GM12878 (cell line): ENCODE measurements at regions not wholly inside any gene's neighbourhood (a gene's known extent, or its start where the extent isn't known, plus 50 kb on each side); places are given as distances from the start of the nearest gene placed in this dataset.

Source experiments
- ATAC-seq: fragments of 200-7000 bp; cut with Tn5 transposase; 3 replicates; pipeline ENCODE4 v1.9.1; 2020; ENCODE audit warnings: mild to moderate bottlenecking, moderate library complexity
- BruUV-seq: library from RNA; stranded (reverse); fragments of 400-500 nt; replicated peaks from 2 replicates; lab custom pipeline; 2021; lab: Mats Ljungman, UMichigan
- CTCF ChIA-PET: fragments of 300-600 bp; sonication (Branson Sonifier 250); formaldehyde crosslinking; extraction: SDS; loops from one replicate; lab custom pipeline; 2021; ENCODE audit warnings: inconsistent platforms; lab: Yijun Ruan, JAX
- POLR2A ChIA-PET: fragments of 350-600 bp; formaldehyde crosslinking; extraction: SDS; loops from one replicate; lab custom pipeline; 2021; ENCODE audit warnings: inconsistent platforms; lab: Charles Lee
- RAD21 ChIA-PET: fragments of 300-600 bp; sonication (Branson Sonifier 250); formaldehyde crosslinking; loops from one replicate; lab custom pipeline; 2023; ENCODE audit warnings: antibody characterized with exemption; ENCODE audit not compliant: unreplicated experiment; lab: Charles Lee
- SMC1A ChIA-PET: fragments of 300-600 bp; sonication (Branson Sonifier 250); formaldehyde crosslinking; loops from one replicate; lab custom pipeline; 2023; ENCODE audit not compliant: unreplicated experiment, uncharacterized antibody; lab: Charles Lee
- DNase-seq: peaks from one replicate; pipeline ENCODE4 v3.0.0-alpha.2; 2011; ENCODE audit warnings: low read depth, low spot score
- FAIRE-seq: peaks from 3 replicates; lab custom pipeline; 2011; peaks lifted over from hg19 to GRCh38; lab: Jason Lieb, UNC
- H2AFZ ChIP-seq: 2 replicates; pipeline ENCODE4 v1.6.0; 2011; ENCODE audit warnings: low read depth, low read length, control low read depth; ENCODE audit not compliant: control insufficient read depth
- H3K27ac ChIP-seq: 2 replicates; pipeline ENCODE4 v1.5.1; 2011; ENCODE audit warnings: control low read depth; ENCODE audit not compliant: control insufficient read depth, insufficient read depth
- H3K27me3 ChIP-seq, 2 experiments: replicated peaks in 1 of 2; 2 replicates each; pipeline versions ENCODE4 v1.6.0 to v1.6.1; 2011; ENCODE audit warnings: low read length in 1 of 2; ENCODE audit not compliant: control insufficient read depth in 2 of 2, insufficient read depth in 2 of 2
- H3K36me3 ChIP-seq, 2 experiments: 2 replicates each; pipeline ENCODE4 v1.5.1; 2011; ENCODE audit warnings: low read length in 1 of 2; ENCODE audit not compliant: control insufficient read depth in 2 of 2, insufficient read depth in 2 of 2
- H3K4me1 ChIP-seq: 2 replicates; pipeline ENCODE4 v1.6.1; 2011; ENCODE audit warnings: mild to moderate bottlenecking, low read length, moderate library complexity, mixed read lengths; ENCODE audit not compliant: control insufficient read depth, insufficient read depth
- H3K4me2 ChIP-seq: 2 replicates; pipeline ENCODE4 v1.6.0; 2011; ENCODE audit warnings: control low read depth; ENCODE audit not compliant: control insufficient read depth, insufficient read depth
- H3K4me3 ChIP-seq: fragments of 200-600 bp; sonication (generic); 2 replicates; pipeline ENCODE4 v1.5.1; 2016
- H3K79me2 ChIP-seq: 2 replicates; pipeline ENCODE4 v1.6.0; 2011; ENCODE audit warnings: low read length; ENCODE audit not compliant: control insufficient read depth, insufficient read depth
- H3K9ac ChIP-seq: 2 replicates; pipeline ENCODE4 v1.8.0; 2011; ENCODE audit warnings: low read length, control low read depth, mixed read lengths; ENCODE audit not compliant: control insufficient read depth, insufficient read depth
- H3K9me3 ChIP-seq: replicated peaks from 3 replicates; pipeline ENCODE4 v1.5.1; 2011; ENCODE audit warnings: mild to moderate bottlenecking, low read length; ENCODE audit not compliant: control insufficient read depth, insufficient read depth
- H4K20me1 ChIP-seq: 2 replicates; pipeline ENCODE4 v1.6.0; 2011; ENCODE audit not compliant: control insufficient read depth, insufficient read depth
- MYB ChIP-seq: fragments of 150-350 bp; IDR thresholded peaks from 2 replicates; pipeline ENCODE4 v1.6.1; 2014; ENCODE audit warnings: mild to moderate bottlenecking, low read depth, low read length, borderline replicate concordance
- MYC ChIP-seq: IDR thresholded peaks from 2 replicates; pipeline ENCODE4 v1.6.1; 2011; ENCODE audit warnings: mild to moderate bottlenecking, low read length, moderate library complexity, inconsistent platforms; ENCODE audit not compliant: insufficient read depth, insufficient replicate concordance, insufficient read length, severe bottlenecking
- NFYB ChIP-seq: IDR thresholded peaks from 2 replicates; pipeline ENCODE4 v1.6.1; 2011; ENCODE audit warnings: low read depth, mild to moderate bottlenecking, low read length, improper control_type of control experiment, moderate library complexity; ENCODE audit not compliant: insufficient read depth
- RCOR1 ChIP-seq: conservative IDR thresholded peaks from 2 replicates; pipeline ENCODE4 v1.6.1; 2012; ENCODE audit warnings: low read depth, low read length, improper control_type of control experiment
- SPI1 ChIP-seq: IDR thresholded peaks from 2 replicates; pipeline ENCODE4 v1.6.1; 2011; ENCODE audit warnings: low read depth, mild to moderate bottlenecking, low read length, moderate library complexity, borderline replicate concordance; ENCODE audit not compliant: insufficient read depth
- SUPT20H ChIP-seq: IDR thresholded peaks from 2 replicates; pipeline ENCODE4 v1.6.1; 2011; ENCODE audit warnings: low read depth, mild to moderate bottlenecking, low read length, moderate library complexity, borderline replicate concordance; ENCODE audit not compliant: control insufficient read depth
- ZZZ3 ChIP-seq: IDR thresholded peaks from 2 replicates; pipeline ENCODE4 v1.6.1; 2011; ENCODE audit warnings: low read depth; ENCODE audit not compliant: control insufficient read depth, insufficient read length
- WGBS: methylation state at CpG from one replicate; pipeline ENCODE4 v1.1.6; 2016; ENCODE audit warnings: low lambda C conversion rate; ENCODE audit not compliant: insufficient replicate concordance, insufficient coverage; ENCODE audit errors: missing lambda C conversion rate; 5-methylcytosine and 5-hydroxymethylcytosine counted together
- in situ Hi-C: fragments of 300-500 bp; cut with MboI; formaldehyde crosslinking; loops from 9 replicates; pipeline ENCODE4 v1.14.3; 2018; ENCODE audit warnings: mixed read lengths
- intact Hi-C: fragments of 100-400 bp; cut with micrococcal nuclease; formaldehyde crosslinking; loops from one replicate; pipeline ENCODE4 v1.14.2; 2022; ENCODE audit not compliant: unreplicated experiment
- TF ChIP-seq, protein P1 (sequence below): fragments of 450-650 bp; IDR thresholded peaks from 2 replicates; pipeline ENCODE4 v1.6.1; 2014; ENCODE audit warnings: mild to moderate bottlenecking

DNA sequence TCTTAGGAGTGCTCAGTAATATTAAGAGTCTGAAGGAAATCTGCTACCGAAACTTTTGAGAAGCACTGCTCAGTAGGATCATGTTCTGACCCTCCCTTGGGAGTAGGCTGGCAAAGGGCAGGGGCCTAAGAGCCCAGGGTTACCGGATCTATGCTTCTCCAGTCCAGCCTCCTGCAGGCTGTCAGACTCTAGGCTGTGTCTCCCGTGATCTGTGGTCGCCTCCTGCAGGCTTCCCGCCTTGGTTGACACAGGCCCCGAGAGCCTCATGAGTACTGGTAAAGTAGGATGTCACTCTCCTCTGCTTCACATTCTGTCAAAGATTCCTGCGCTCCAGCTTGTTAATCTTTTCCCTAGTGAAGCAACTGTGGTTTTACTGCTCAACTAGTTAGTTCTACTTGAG, 647.8 kb upstream of the RAB6C start:
- no peaks in the 10 kb centered on the region for H4K20me1 ChIP-seq
- H3K4me1 ChIP-seq = no peaks in the 10 kb centered on the region
- no peak for ATAC-seq
- TF ChIP-seq NFYB (no peak), SUPT20H (no peak), MYC (no peak), ZZZ3 (no peak), RCOR1 (no peak), MYB (no peak), SPI1 (no peak)
- TF ChIP-seq, protein P1, sequence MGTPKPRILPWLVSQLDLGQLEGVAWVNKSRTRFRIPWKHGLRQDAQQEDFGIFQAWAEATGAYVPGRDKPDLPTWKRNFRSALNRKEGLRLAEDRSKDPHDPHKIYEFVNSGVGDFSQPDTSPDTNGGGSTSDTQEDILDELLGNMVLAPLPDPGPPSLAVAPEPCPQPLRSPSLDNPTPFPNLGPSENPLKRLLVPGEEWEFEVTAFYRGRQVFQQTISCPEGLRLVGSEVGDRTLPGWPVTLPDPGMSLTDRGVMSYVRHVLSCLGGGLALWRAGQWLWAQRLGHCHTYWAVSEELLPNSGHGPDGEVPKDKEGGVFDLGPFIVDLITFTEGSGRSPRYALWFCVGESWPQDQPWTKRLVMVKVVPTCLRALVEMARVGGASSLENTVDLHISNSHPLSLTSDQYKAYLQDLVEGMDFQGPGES = no peak
- TF ChIP-seq, all 136 proteins: peak for 0
- ChIA-PET RAD21 (no interaction called here), SMC1A (interaction anchor here (0.6 kb wide), 1 partner anchor 592 kb away, joined by 3 read pairs; no protein-coding TSS in a partner anchor), CTCF (no interaction called here), POLR2A (no interaction called here)
- Histone ChIP-seq H3K27me3 (no peaks in the 10 kb centered on the region), H3K4me3 (no peak overlapping the region), H3K9ac (no peak overlapping the region), H2AFZ (no peak overlapping the region), H3K79me2 (no peaks in the 10 kb centered on the region), H3K9me3 (no peaks in the 10 kb centered on the region; the same call in 2 of the 3 replicates), H3K4me2 (no peak overlapping the region), H3K27ac (no peak overlapping the region), H3K36me3 (no peaks in the 10 kb centered on the region)
- no peak for DNase-seq
- BruUV-seq = no TSS peak
- in situ Hi-C loops (no loop called here), intact Hi-C loops (no loop called here)
- no peak for FAIRE-seq
- 50% methylated on average over 7 of the region's 7 CpGs for WGBS
